Adrenal gland (tissue), 9 donors: ENCODE measurements at regions not wholly inside any gene's neighbourhood (a gene's known extent, or its start where the extent isn't known, plus 50 kb on each side); places are given as distances from the start of the nearest gene placed in this dataset.

Source experiments
- DNase-seq, 7 donors: peaks; one replicate each; pipeline ENCODE4 v3.0.0-alpha.2; 2019 to 2020
- H3K27ac ChIP-seq, 5 donors: fragments of 200-600 bp; sonication (generic) in 4 of 5; 1 replicate in 3 of 5; 2 replicates in 2 of 5; pipeline versions ENCODE4 v1.5.1 to v1.8.0; 2016 to 2020; ENCODE audit warnings: mild to moderate bottlenecking in 1 of 5
- H3K27me3 ChIP-seq: fragments of 200-600 bp; 2 replicates; pipeline ENCODE4 v1.8.0; 2021
- H3K36me3 ChIP-seq, 2 donors: fragments of 200-600 bp; replicated peaks in 1 of 2; 1 replicate in 1 of 2; 2 replicates in 1 of 2; pipeline versions ENCODE4 v1.5.1 to v1.8.0; 2018 to 2022
- H3K4me1 ChIP-seq, 2 donors: fragments of 200-600 bp; replicated peaks in 1 of 2; 1 replicate in 1 of 2; 2 replicates in 1 of 2; pipeline versions ENCODE4 v1.5.1 to v1.8.0; 2018 to 2021
- H3K4me3 ChIP-seq, 4 donors: fragments of 200-600 bp; sonication (generic) in 3 of 4; one replicate each; pipeline ENCODE4 v1.5.1; 2016 to 2018
- H3K9me3 ChIP-seq, 3 donors: fragments of 200-600 bp; sonication (generic) in 1 of 3; replicated peaks in 1 of 3; 1 replicate in 2 of 3; 2 replicates in 1 of 3; pipeline versions ENCODE4 v1.5.1 to v1.8.0; 2016 to 2021
- POLR2A ChIP-seq, 2 donors: fragments of 450-650 bp; IDR thresholded peaks; one replicate each; pipeline ENCODE4 v1.6.1; 2017; ENCODE audit warnings: antibody characterized with exemption in 2 of 2, mild to moderate bottlenecking in 2 of 2, moderate library complexity in 1 of 2
- WGBS, 4 donors: extraction: QIAGEN DNeasy Blood & Tissue Kit in 2 of 4; methylation state at CpG; one replicate each; pipeline versions ENCODE4 v1.1.5 to v1.1.7; 2013 to 2017; 5-methylcytosine and 5-hydroxymethylcytosine counted together
- intact Hi-C, 2 donors: fragments of 100-400 bp; cut with DNase I; formaldehyde crosslinking; loops; one replicate each; pipeline versions ENCODE4 v1.14.1 to v1.15.0; 2022 to 2023
- TF ChIP-seq, protein P1 (sequence below), 6 experiments: fragments of 450-650 bp in 4 of 6; fragments of 200-600 bp in 2 of 6; sonication (generic) in 1 of 6; IDR thresholded peaks; 1 replicate in 5 of 6; 2 replicates in 1 of 6; pipeline versions ENCODE4 v1.5.1 to v1.8.0; 2016 to 2021; ENCODE audit warnings: antibody characterized with exemption in 6 of 6, mild to moderate bottlenecking in 2 of 6, moderate library complexity in 1 of 6
- donor health status: healthy with polysubstance abuse.
- donor health status: Bipolar disorder and iron deficiency.
- donor health status: DM: yes; HTN: yes; CAD: no.
- donor health status: DM: no; HTN: no; CAD: no.
- donor health status: DM: no; HTN: no; CAD: no.

DNA sequence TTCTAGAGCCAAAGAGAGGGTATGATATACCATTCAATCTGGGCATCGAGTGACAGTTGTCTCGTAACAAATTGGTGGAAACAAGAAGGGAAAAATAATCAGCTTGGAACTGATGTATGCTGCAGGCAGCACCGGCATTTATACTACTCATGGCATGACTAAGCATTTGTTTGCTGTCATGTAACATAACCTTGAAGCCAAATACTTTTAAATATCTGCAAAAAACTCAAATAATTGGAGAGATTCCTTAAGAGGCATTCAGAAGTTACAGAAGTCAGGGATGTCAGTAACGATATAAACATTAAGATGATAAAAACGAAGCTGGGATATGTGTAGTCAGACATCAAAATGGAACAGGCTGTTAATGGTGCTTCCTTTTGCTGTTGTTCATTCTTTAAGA, 157.3 kb upstream of the MMADHC start:
- Histone ChIP-seq H3K36me3 (no peaks in the 10 kb centered on the region), H3K9me3 (no peaks in the 10 kb centered on the region), H3K4me3 (no peak overlapping the region), H3K27ac (peak overlapping the region in 1 of 5 donors; percentile 1), H3K4me1 (peaks cover 5 to 14% of the 10 kb centered on the region in 2 donors), H3K27me3 (no peaks in the 10 kb centered on the region)
- no peak for TF ChIP-seq POLR2A (IDR thresholded peaks at IDR 0.05)
- DNase-seq = peak in 1 of 7 donors; percentile 8
- WGBS, 4 donors = 27 to 44% (median 36%) methylated on average over 5 of the region's 5 CpGs
- intact Hi-C loops = no loop called here

DNA sequence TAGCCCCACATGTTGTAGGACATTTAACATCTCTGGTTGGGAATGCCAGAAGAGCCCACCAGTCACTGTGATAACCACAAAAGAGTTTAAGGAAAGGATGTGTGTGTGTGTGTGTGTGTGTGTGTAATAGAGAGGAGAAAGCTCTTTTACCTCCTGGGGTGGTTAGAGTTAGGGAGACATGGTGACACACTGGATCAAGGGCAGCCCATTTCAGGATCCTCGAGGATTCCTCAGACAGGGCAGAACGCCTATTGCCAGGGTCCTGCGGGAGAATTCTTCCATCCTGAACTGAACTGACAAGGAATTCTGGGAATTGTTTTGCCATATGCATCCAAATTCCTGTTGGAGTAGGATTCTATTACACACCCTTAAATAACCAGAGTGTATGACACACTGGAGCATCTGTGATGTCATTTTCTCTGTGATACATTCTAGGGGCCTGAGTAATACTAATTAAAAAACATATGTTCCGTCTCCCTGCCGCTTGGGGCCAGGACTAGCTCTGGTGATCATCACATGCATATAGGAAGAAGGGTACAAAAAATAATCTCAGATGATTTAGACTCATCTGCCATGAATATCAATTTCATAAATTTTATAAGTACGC, 156.4 kb upstream of the MMADHC start:
- Histone ChIP-seq H3K9me3 (no peaks in the 10 kb centered on the region), H3K27me3 (no peaks in the 10 kb centered on the region), H3K4me3 (no peak overlapping the region), H3K4me1 (peaks cover 5 to 14% of the 10 kb centered on the region in 2 donors), H3K27ac (no peak overlapping the region), H3K36me3 (no peaks in the 10 kb centered on the region)
- TF ChIP-seq, protein P1, sequence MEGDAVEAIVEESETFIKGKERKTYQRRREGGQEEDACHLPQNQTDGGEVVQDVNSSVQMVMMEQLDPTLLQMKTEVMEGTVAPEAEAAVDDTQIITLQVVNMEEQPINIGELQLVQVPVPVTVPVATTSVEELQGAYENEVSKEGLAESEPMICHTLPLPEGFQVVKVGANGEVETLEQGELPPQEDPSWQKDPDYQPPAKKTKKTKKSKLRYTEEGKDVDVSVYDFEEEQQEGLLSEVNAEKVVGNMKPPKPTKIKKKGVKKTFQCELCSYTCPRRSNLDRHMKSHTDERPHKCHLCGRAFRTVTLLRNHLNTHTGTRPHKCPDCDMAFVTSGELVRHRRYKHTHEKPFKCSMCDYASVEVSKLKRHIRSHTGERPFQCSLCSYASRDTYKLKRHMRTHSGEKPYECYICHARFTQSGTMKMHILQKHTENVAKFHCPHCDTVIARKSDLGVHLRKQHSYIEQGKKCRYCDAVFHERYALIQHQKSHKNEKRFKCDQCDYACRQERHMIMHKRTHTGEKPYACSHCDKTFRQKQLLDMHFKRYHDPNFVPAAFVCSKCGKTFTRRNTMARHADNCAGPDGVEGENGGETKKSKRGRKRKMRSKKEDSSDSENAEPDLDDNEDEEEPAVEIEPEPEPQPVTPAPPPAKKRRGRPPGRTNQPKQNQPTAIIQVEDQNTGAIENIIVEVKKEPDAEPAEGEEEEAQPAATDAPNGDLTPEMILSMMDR (IDR thresholded peaks at IDR 0.05) = no peak
- no peak for TF ChIP-seq POLR2A (IDR thresholded peaks at IDR 0.05)
- WGBS, 4 donors = 83 to 91% (median 88%) methylated on average over 6 of the region's 6 CpGs
- intact Hi-C loops = no loop called here
- DNase-seq = no peak

DNA sequence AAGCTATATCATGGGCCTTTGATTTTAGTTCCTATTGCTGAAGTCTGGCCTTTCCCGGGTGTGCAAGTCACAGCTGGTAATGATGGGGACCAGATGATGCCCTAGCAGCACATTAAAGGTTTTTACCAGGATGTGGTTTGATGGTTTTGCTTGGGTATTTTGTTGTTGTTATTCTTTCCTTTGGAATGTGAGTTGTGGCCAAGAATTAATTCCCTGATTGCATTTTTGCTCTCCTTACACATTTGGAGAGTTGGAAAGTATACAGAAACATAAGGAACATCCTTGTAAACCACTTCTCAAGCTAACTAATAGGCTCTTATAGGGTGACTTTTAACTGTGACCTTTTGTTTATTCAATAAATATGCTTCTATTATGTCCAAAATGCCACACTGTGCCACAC, 154.1 kb upstream of the MMADHC start:
- no peaks in the 10 kb centered on the region for H3K36me3 ChIP-seq
- intact Hi-C loops = no loop called here
- peaks cover 5 to 9% of the 10 kb centered on the region in 2 donors for H3K4me1 ChIP-seq
- TF ChIP-seq, protein P1 (IDR thresholded peaks at IDR 0.05) = no peak
- TF ChIP-seq POLR2A (IDR thresholded peaks at IDR 0.05) = no peak
- no peaks in the 10 kb centered on the region for H3K9me3 ChIP-seq
- H3K27me3 ChIP-seq = no peaks in the 10 kb centered on the region
- 65 to 94% (median 76%) methylated on average over 1 of the region's 1 CpG for WGBS, 4 donors
- no peak overlapping the region for H3K27ac ChIP-seq
- DNase-seq = no peak
- H3K4me3 ChIP-seq = no peak overlapping the region

DNA sequence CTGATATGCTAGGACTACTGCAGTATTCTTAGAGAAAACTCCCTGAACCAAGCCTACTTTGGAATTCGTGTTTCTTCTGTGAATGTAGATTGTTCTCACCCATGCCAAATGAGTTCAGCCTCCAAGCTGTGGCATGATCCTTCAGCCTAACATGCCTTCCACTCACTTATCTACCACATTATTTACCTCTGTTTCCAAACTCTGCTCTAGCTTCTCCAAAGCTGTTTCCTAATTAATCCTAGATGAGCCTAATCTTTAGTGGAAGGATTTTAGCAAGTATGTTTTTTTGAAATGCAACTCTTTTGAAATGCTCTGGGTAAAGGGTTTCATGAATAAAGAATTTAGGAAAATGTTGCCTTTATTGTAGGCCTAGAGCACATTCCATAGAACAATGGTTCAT, 152.9 kb upstream of the MMADHC start:
- 58 to 81% (median 66%) methylated on average over 1 of the region's 1 CpG for WGBS, 4 donors
- Histone ChIP-seq H3K4me1 (peaks cover 5 to 6% of the 10 kb centered on the region in 2 donors), H3K27me3 (no peaks in the 10 kb centered on the region), H3K4me3 (no peak overlapping the region), H3K27ac (no peak overlapping the region), H3K36me3 (no peaks in the 10 kb centered on the region), H3K9me3 (no peaks in the 10 kb centered on the region)
- intact Hi-C loops = no loop called here
- DNase-seq = no peak
- TF ChIP-seq, protein P1 (IDR thresholded peaks at IDR 0.05) = no peak
- no peak for TF ChIP-seq POLR2A (IDR thresholded peaks at IDR 0.05)

DNA sequence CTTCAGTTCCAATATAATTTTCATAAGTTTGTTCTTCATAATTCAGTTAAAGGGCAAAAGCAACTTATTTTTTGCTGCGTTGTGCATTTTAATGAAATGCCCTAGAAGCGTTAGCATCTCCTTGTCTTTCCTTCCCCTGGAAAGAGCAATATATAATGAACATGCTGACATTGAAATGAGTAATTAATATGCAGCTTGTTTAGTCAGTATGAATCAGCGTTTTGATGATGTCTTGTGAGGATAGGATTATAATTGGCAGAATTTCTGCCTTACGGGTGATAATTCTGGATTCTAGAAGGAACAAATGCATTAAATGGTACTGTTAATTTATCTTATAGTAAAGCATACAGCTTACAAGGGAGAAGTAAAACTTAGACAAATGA, 152.3 kb upstream of the MMADHC start:
- no peak overlapping the region for H3K27ac ChIP-seq
- WGBS, 4 donors = 52 to 71% (median 64%) methylated on average over 4 of the region's 4 CpGs
- intact Hi-C loops = no loop called here
- no peaks in the 10 kb centered on the region for H3K9me3 ChIP-seq
- TF ChIP-seq, protein P1 (IDR thresholded peaks at IDR 0.05) = no peak
- no peak for TF ChIP-seq POLR2A (IDR thresholded peaks at IDR 0.05)
- no peak for DNase-seq
- no peaks in the 10 kb centered on the region for H3K36me3 ChIP-seq
- H3K4me1 ChIP-seq = peaks cover under 1 to 4% of the 10 kb centered on the region in 2 donors
- H3K27me3 ChIP-seq = no peaks in the 10 kb centered on the region
- no peak overlapping the region for H3K4me3 ChIP-seq
